Endothelial cell of umbilical vein (primary cell): ENCODE measurements at regions not wholly inside any gene's neighbourhood (a gene's known extent, or its start where the extent isn't known, plus 50 kb on each side); places are given as distances from the start of the nearest gene placed in this dataset.

ENCODE experiments used
- BruUV-seq: library from RNA; stranded (reverse); fragments of 400-500 nt; replicated peaks from 2 replicates; lab custom pipeline; 2021; lab: Mats Ljungman, UMichigan
- CTCF ChIA-PET: fragments of 300-600, 350-600 bp; sonication (Branson Sonifier 250); formaldehyde crosslinking; loops from one replicate; lab custom pipeline; 2021; ENCODE audit warnings: antibody characterized with exemption, inconsistent platforms; lab: Charles Lee
- POLR2A ChIA-PET: fragments of 300-600, 350-600 bp; sonication (Branson Sonifier 250); formaldehyde crosslinking; loops from one replicate; lab custom pipeline; 2021; ENCODE audit warnings: antibody characterized with exemption, inconsistent platforms; lab: Charles Lee
- DNase-seq: peaks from one replicate; pipeline ENCODE4 v3.0.0-alpha.2; 2011; ENCODE audit warnings: low read depth, low spot score
- FAIRE-seq: peaks from 2 replicates; lab custom pipeline; 2011; peaks lifted over from hg19 to GRCh38; lab: Jason Lieb, UNC
- H2AFZ ChIP-seq: 2 replicates; pipeline ENCODE4 v1.6.0; 2012; ENCODE audit warnings: low read depth, low read length, control low read depth, inconsistent platforms
- H3K27ac ChIP-seq: 2 replicates; pipeline ENCODE4 v1.5.1; 2011; ENCODE audit warnings: low read depth, mild to moderate bottlenecking, control low read depth, low read length, moderate library complexity; ENCODE audit not compliant: insufficient read depth
- H3K27me3 ChIP-seq, 2 experiments: 2 replicates each; pipeline versions ENCODE4 v1.6.0 to v1.6.1; 2011; ENCODE audit warnings: low read length in 2 of 2, mixed read lengths in 1 of 2; ENCODE audit not compliant: control insufficient read depth in 2 of 2, insufficient read depth in 2 of 2
- H3K36me3 ChIP-seq, 2 experiments: 2 replicates in 1 of 2; 3 replicates in 1 of 2; pipeline ENCODE4 v1.5.1; 2011; ENCODE audit warnings: low read length in 2 of 2, mild to moderate bottlenecking in 1 of 2, moderate library complexity in 1 of 2; ENCODE audit not compliant: control insufficient read depth in 2 of 2, insufficient read depth in 2 of 2; ENCODE audit errors: extremely low read depth in 1 of 2
- H3K4me1 ChIP-seq: 3 replicates; pipeline ENCODE4 v1.5.1; 2011; ENCODE audit warnings: mild to moderate bottlenecking, low read length; ENCODE audit not compliant: control insufficient read depth, insufficient read depth; ENCODE audit errors: extremely low read depth
- H3K4me2 ChIP-seq: 2 replicates; pipeline ENCODE4 v1.6.1; 2011; ENCODE audit warnings: low read length, control low read depth, mixed read lengths; ENCODE audit not compliant: insufficient read depth
- H3K4me3 ChIP-seq, 3 experiments: fragments of 200-600 bp in 1 of 3; sonication (generic), shearing (Covaris generic) in 1 of 3; replicated peaks in 1 of 3; 2 replicates each; pipeline ENCODE4 v1.5.1; 2011 to 2016; ENCODE audit warnings: control low read depth in 3 of 3, low read length in 3 of 3, mild to moderate bottlenecking in 2 of 3, inconsistent platforms in 1 of 3, low read depth in 1 of 3, moderate library complexity in 1 of 3; ENCODE audit not compliant: insufficient read depth in 1 of 3
- H3K79me2 ChIP-seq: 2 replicates; pipeline ENCODE4 v1.6.0; 2012; ENCODE audit warnings: low read length, inconsistent platforms; ENCODE audit not compliant: control insufficient read depth, insufficient read depth
- H3K9ac ChIP-seq: replicated peaks from 2 replicates; pipeline ENCODE3; 2011; ENCODE audit warnings: low read length, control low read depth; ENCODE audit not compliant: insufficient read depth; ENCODE audit errors: extremely low read depth
- H3K9me1 ChIP-seq: replicated peaks from 3 replicates; pipeline ENCODE4 v1.6.0; 2011; ENCODE audit warnings: mild to moderate bottlenecking, low read length; ENCODE audit not compliant: control insufficient read depth, insufficient read depth; ENCODE audit errors: extremely low read depth
- H3K9me3 ChIP-seq: replicated peaks from 2 replicates; pipeline ENCODE4 v1.5.1; 2012; ENCODE audit warnings: low read length, inconsistent platforms; ENCODE audit not compliant: control insufficient read depth, insufficient read depth
- H4K20me1 ChIP-seq: replicated peaks from 2 replicates; pipeline ENCODE3; 2011; ENCODE audit warnings: mild to moderate bottlenecking, low read length; ENCODE audit not compliant: control insufficient read depth, insufficient read depth; ENCODE audit errors: extremely low read depth
- EZH2 ChIP-seq: IDR thresholded peaks from 2 replicates; pipeline ENCODE4 v1.6.1; 2012; ENCODE audit warnings: borderline replicate concordance, low read depth, mild to moderate bottlenecking, moderate library complexity, low read length, inconsistent platforms; ENCODE audit not compliant: severe bottlenecking
- FOS ChIP-seq: IDR thresholded peaks from 2 replicates; pipeline ENCODE4 v1.6.1; 2011; ENCODE audit warnings: mild to moderate bottlenecking, low read length, moderate library complexity, borderline replicate concordance; ENCODE audit not compliant: insufficient read depth
- GATA2 ChIP-seq: IDR thresholded peaks from 2 replicates; pipeline ENCODE4 v1.7.0; 2011; ENCODE audit warnings: low read depth, mild to moderate bottlenecking, moderate library complexity, mixed read lengths, low read length; ENCODE audit not compliant: insufficient read length, insufficient read depth
- JUN ChIP-seq: IDR thresholded peaks from 2 replicates; pipeline ENCODE4 v1.6.1; 2011; ENCODE audit warnings: borderline replicate concordance, low read depth; ENCODE audit not compliant: insufficient read length, insufficient read depth
- MYC ChIP-seq: IDR thresholded peaks from one replicate; pipeline ENCODE4 v1.6.1; 2011; ENCODE audit warnings: mild to moderate bottlenecking, low read depth, low read length
- POLR2A ChIP-seq: IDR thresholded peaks from 2 replicates; pipeline ENCODE4 v1.6.1; 2012; ENCODE audit warnings: low read depth, mild to moderate bottlenecking, control low read depth, low read length
- POLR2AphosphoS5 ChIP-seq: IDR thresholded peaks from 2 replicates; pipeline ENCODE4 v1.6.1; 2012; ENCODE audit warnings: low read depth, mild to moderate bottlenecking, control low read depth, low read length, moderate library complexity; ENCODE audit not compliant: insufficient read depth
- dilution Hi-C: fragments of 300-500 bp; cut with MboI; formaldehyde crosslinking; loops from one replicate; pipeline ENCODE4 v1.15.0; 2019; ENCODE audit warnings: low sequenced_read_pairs; ENCODE audit not compliant: extremely low pct_ligation_motif_present
- intact Hi-C: fragments of 100-400 bp; cut with micrococcal nuclease; formaldehyde crosslinking; loops from one replicate; pipeline ENCODE4 v1.10.0; 2022
- TF ChIP-seq, protein P1 (sequence below): IDR thresholded peaks from 2 replicates; pipeline ENCODE4 v1.6.1; 2011; ENCODE audit not compliant: insufficient read depth, insufficient read length
- TF ChIP-seq, protein P2 (sequence below), 2 donors: IDR thresholded peaks; 1 replicate in 1 of 2; 2 replicates in 1 of 2; pipeline ENCODE4 v1.5.1; 2011; ENCODE audit warnings: low read length in 2 of 2, mild to moderate bottlenecking in 2 of 2, moderate library complexity in 2 of 2, control low read depth in 1 of 2, inconsistent platforms in 1 of 2, low read depth in 1 of 2; ENCODE audit not compliant: insufficient read depth in 1 of 2; ENCODE audit errors: extremely low read depth in 1 of 2

DNA sequence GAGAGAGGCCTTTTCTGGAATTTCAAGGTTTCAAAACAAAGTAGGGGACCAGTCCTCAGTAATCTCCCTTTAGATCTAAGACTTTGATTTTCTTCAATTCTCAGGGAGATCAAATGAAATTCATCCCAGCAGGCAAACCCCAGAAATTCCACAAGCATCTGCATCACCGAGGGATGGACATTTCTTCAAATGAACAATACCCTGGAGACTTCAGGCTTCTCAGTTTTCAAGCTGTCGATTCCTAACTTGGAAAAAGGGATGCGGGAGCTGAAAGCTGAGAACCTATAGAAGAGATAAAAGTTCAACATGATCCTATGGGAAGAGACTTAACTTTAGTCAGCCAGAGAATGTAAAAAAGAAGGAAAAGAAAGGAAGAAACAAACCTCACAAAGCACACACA is 296.9 kb upstream of the CDH5 start:
- no TSS peak for BruUV-seq
- Histone ChIP-seq H3K79me2 (no peaks in the 10 kb centered on the region), H4K20me1 (no peaks in the 10 kb centered on the region), H3K9me1 (no peaks in the 10 kb centered on the region), H3K27ac (no peak overlapping the region), H3K4me3 (no peak overlapping the region), H3K36me3 (no peaks in the 10 kb centered on the region), H3K4me1 (no peaks in the 10 kb centered on the region), H3K27me3 (no peaks in the 10 kb centered on the region), H3K4me2 (no peak overlapping the region), H3K9me3 (no peaks in the 10 kb centered on the region), H3K9ac (no peak overlapping the region), H2AFZ (no peak overlapping the region)
- ChIA-PET POLR2A (no interaction called here), CTCF (no interaction called here)
- TF ChIP-seq JUN (no peak), POLR2A (no peak), FOS (no peak), EZH2 (no peak), POLR2AphosphoS5 (no peak), MYC (no peak), GATA2 (no peak)
- TF ChIP-seq, protein P1, sequence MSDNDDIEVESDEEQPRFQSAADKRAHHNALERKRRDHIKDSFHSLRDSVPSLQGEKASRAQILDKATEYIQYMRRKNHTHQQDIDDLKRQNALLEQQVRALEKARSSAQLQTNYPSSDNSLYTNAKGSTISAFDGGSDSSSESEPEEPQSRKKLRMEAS = no peak
- TF ChIP-seq, protein P2, sequence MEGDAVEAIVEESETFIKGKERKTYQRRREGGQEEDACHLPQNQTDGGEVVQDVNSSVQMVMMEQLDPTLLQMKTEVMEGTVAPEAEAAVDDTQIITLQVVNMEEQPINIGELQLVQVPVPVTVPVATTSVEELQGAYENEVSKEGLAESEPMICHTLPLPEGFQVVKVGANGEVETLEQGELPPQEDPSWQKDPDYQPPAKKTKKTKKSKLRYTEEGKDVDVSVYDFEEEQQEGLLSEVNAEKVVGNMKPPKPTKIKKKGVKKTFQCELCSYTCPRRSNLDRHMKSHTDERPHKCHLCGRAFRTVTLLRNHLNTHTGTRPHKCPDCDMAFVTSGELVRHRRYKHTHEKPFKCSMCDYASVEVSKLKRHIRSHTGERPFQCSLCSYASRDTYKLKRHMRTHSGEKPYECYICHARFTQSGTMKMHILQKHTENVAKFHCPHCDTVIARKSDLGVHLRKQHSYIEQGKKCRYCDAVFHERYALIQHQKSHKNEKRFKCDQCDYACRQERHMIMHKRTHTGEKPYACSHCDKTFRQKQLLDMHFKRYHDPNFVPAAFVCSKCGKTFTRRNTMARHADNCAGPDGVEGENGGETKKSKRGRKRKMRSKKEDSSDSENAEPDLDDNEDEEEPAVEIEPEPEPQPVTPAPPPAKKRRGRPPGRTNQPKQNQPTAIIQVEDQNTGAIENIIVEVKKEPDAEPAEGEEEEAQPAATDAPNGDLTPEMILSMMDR (IDR thresholded peaks at IDR 0.05; ENCODE audit: extremely low read depth in 1 of 2, insufficient read depth in 1 of 2, low read depth in 1 of 2, low read length in 2 of 2) = no peak
- DNase-seq (no peak), FAIRE-seq (no peak)
- intact Hi-C loops = no loop called here
- dilution Hi-C loops = no loop called here
